Fibroblast of the aortic adventitia (primary cell): ENCODE measurements at regions not wholly inside any gene's neighbourhood (a gene's known extent, or its start where the extent isn't known, plus 50 kb on each side); places are given as distances from the start of the nearest gene placed in this dataset.
A peak's percentile ranks its signal among the peaks of the same experiment; 100 is the strongest.

Experiments
- DNase-seq: peaks from one replicate; pipeline ENCODE4 v3.0.0-alpha.2; 2010; ENCODE audit warnings: low read depth
- H3K4me3 ChIP-seq: 2 replicates; pipeline ENCODE4 v1.5.1; 2011; ENCODE audit warnings: low read depth, mild to moderate bottlenecking, control low read depth, low read length, moderate library complexity
- CTCF ChIP-seq: IDR thresholded peaks from 2 replicates; pipeline ENCODE4 v1.5.1; 2011; ENCODE audit warnings: mild to moderate bottlenecking, low read length, control low read depth, inconsistent platforms; ENCODE audit not compliant: insufficient read depth

DNA sequence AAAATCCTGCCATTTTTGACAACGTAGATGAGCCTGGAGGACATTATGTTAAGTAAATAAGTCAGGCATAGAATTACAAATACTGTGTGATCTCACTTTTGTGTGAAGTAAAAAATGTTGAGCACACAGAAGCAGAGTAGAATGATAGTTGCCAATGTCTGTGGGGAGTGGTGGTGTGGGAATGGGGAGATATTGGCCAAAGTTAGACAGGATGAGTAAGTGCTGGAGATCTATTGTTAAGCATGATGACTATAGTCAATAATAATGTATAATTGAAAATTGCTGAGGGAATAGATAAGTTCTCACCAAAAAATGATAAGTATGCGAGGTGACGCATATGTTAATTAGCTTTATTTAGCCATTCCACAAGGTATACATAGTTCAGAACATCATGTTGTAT lies 92.0 kb downstream of the GPR85 start:
- no peak for TF ChIP-seq CTCF
- peak; percentile 81 for DNase-seq
- H3K4me3 ChIP-seq: no peak overlapping the region

DNA sequence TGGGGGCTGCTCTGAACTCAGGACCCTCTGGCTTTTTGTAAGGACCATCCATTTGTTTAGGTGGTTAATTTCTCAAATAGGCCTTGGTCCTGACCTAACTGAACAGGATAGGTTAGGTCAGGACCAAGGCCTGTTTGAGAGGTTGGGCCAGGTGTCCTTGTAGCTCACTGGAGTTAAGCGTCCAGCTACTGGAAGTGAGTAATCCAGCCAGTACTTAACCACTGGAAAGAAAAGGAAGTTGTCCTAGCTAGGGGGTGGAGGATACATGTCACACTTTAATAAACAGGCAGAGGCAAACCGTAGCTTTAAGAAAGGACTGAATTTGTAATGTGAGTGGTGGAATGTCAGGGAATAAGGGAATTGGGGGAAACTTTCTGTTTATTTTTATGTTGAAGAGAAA lies 96.0 kb downstream of the GPR85 start:
- no peak for TF ChIP-seq CTCF
- DNase-seq: no peak
- H3K4me3 ChIP-seq: no peak overlapping the region

DNA sequence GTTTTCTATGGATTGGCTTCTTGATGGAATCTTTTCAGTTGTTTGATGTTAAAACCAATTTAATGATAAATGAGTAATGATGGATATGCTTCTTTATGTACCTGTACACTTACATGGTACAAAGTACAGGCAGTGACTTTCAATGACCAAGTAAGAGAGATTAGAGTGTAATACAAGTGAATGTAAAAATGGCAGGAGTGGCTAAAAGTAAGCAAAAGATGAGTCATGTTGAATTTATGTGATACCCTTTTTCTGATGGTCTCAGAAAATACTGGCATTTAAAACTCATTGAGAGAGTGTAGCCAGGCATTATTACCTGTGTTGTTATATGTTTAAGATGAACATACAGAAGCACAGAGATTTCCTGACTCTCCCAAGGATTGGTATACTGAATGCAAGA lies 97.1 kb downstream of the GPR85 start:
- no peak for DNase-seq
- TF ChIP-seq CTCF: no peak

GRCh38 chr7:112987171-112987570 lies 99.5 kb downstream of the GPR85 start:
- no peak for DNase-seq
- H3K4me3 ChIP-seq: no peak overlapping the region
- no peak for TF ChIP-seq CTCF

More for the DNA sequence above, 97.1 kb downstream of the GPR85 start:
- no peak overlapping the region for H3K4me3 ChIP-seq

DNA sequence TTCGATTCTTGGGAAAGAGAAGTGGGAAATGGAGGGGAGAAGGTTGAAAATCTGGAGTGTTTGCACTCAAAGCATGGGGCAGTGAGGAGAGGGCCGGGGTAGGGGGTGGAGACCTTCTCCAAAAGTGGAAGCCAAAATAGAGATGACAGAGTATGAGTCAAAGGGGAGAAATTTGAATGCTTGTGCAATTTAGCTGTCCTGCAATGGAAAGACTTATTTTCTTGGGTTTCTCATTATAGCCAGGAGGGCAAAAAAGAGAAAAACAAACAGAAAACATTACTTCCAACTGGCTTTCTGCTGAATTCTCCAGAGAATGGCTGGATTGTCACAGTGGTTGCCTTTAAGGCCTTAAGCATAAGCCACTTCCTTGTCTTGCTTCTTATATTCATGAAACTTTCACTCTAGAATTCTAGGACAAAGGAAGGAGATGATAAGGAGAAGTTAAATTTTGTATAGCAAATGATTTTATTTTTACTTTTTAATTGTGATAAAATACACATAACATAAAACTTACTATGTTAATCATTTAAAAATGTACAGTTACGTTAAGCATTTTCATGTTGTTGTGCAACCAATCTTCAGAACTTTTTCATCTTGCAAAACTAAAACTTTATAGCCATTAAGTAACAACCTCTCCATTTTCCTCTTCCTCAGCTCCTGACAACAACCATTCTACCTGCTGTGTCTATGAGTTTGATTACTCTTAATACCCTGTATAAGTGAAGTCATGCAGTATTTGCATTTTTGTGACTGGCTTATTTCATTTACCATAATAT lies 100.2 kb downstream of the GPR85 start:
- TF ChIP-seq CTCF: no peak
- peak; percentile 71 for DNase-seq
- no peak overlapping the region for H3K4me3 ChIP-seq

GRCh38 chr7:112985377-112985987 lies 101.1 kb downstream of the GPR85 start:
- peak; percentile 64 for DNase-seq
- no peak for TF ChIP-seq CTCF
- H3K4me3 ChIP-seq: no peak overlapping the region
